ENCODE measurements at regions not wholly inside any gene's neighbourhood (a gene's known extent, or its start where the extent isn't known, plus 50 kb on each side); places are given as distances from the start of the nearest gene placed in this dataset.

- no peak for DNase-seq (ENCODE audit: low read depth in 1 of 2, low spot score in 1 of 2)
Measured at GRCh38 chr6:128827675-128828464, 55.1 kb upstream of the LAMA2 start.

- no peak for DNase-seq (ENCODE audit: low read depth in 1 of 2, low spot score in 1 of 2)
Measured at GRCh38 chr6:128826606-128827005, 56.3 kb upstream of the LAMA2 start.

- DNase-seq (ENCODE audit: low read depth in 1 of 2, low spot score in 1 of 2), result no peak
Measured at GRCh38 chr6:128822271-128822670, 60.7 kb upstream of the LAMA2 start.

- no peak for DNase-seq (ENCODE audit: low read depth in 1 of 2, low spot score in 1 of 2)
Measured at GRCh38 chr6:128821116-128821515, 61.8 kb upstream of the LAMA2 start.

- no peak for DNase-seq (ENCODE audit: low read depth in 1 of 2, low spot score in 1 of 2)
Measured at GRCh38 chr6:128808856-128809255, 74.1 kb upstream of the LAMA2 start.

GRCh38 chr6:128807577-128807976, 75.4 kb upstream of the LAMA2 start:
- DNase-seq (ENCODE audit: low read depth in 1 of 2, low spot score in 1 of 2), result no peak

GRCh38 chr6:128806261-128806660, 76.7 kb upstream of the LAMA2 start:
- DNase-seq (ENCODE audit: low read depth in 1 of 2, low spot score in 1 of 2), result no peak

GRCh38 chr6:128803911-128804310, 79.0 kb upstream of the LAMA2 start:
- no peak for DNase-seq (ENCODE audit: low read depth in 1 of 2, low spot score in 1 of 2)

- DNase-seq (ENCODE audit: low read depth in 1 of 2, low spot score in 1 of 2), result no peak
Measured at GRCh38 chr6:128801621-128802020, 81.3 kb upstream of the LAMA2 start.

GRCh38 chr6:128784266-128784665, 98.7 kb upstream of the LAMA2 start:
- no peak for DNase-seq (ENCODE audit: low read depth in 1 of 2, low spot score in 1 of 2)

- no peak for DNase-seq (ENCODE audit: low read depth in 1 of 2, low spot score in 1 of 2)
Measured at GRCh38 chr6:128768187-128768586, 114.8 kb upstream of the LAMA2 start.

GRCh38 chr6:128767705-128768104, 115.2 kb upstream of the LAMA2 start:
- no peak for DNase-seq (ENCODE audit: low read depth in 1 of 2, low spot score in 1 of 2)

- no peak for DNase-seq (ENCODE audit: low read depth in 1 of 2, low spot score in 1 of 2)
Measured at GRCh38 chr6:128767150-128767549, 115.8 kb upstream of the LAMA2 start.

- DNase-seq (ENCODE audit: low read depth in 1 of 2, low spot score in 1 of 2), result no peak
Measured at GRCh38 chr6:128763599-128764300, 119.2 kb upstream of the LAMA2 start.

- DNase-seq (ENCODE audit: low read depth in 1 of 2, low spot score in 1 of 2), result no peak
Measured at GRCh38 chr6:128759901-128760300, 123.0 kb upstream of the LAMA2 start.

GRCh38 chr6:128759447-128759846, 123.5 kb upstream of the LAMA2 start:
- DNase-seq (ENCODE audit: low read depth in 1 of 2, low spot score in 1 of 2), result no peak

GRCh38 chr6:128757961-128758360, 125.0 kb upstream of the LAMA2 start:
- DNase-seq (ENCODE audit: low read depth in 1 of 2, low spot score in 1 of 2), result no peak

- DNase-seq (ENCODE audit: low read depth in 1 of 2, low spot score in 1 of 2), result no peak
Measured at GRCh38 chr6:128754658-128755256, 128.2 kb upstream of the LAMA2 start.

- no peak for DNase-seq (ENCODE audit: low read depth in 1 of 2, low spot score in 1 of 2)
Measured at GRCh38 chr6:128743974-128744765, 138.8 kb upstream of the LAMA2 start.

- no peak for DNase-seq (ENCODE audit: low read depth in 1 of 2, low spot score in 1 of 2)
Measured at GRCh38 chr6:128742900-128743299, 140.0 kb upstream of the LAMA2 start.

GRCh38 chr6:128740951-128741350, 142.0 kb upstream of the LAMA2 start:
- no peak for DNase-seq (ENCODE audit: low read depth in 1 of 2, low spot score in 1 of 2)
